Colonic mucosa (tissue), 4 donors: ENCODE measurements at regions not wholly inside any gene's neighbourhood (a gene's known extent, or its start where the extent isn't known, plus 50 kb on each side); places are given as distances from the start of the nearest gene placed in this dataset.

Experiments used
- DNase-seq: peaks from one replicate; pipeline ENCODE4 v3.0.0-alpha.2; 2020
- H3K27ac ChIP-seq: fragments of 200-600 bp; one replicate; pipeline ENCODE4 v1.8.0; 2021
- H3K27me3 ChIP-seq: fragments of 200-600 bp; one replicate; pipeline ENCODE4 v1.8.0; 2021
- H3K36me3 ChIP-seq: fragments of 200-600 bp; one replicate; pipeline ENCODE4 v1.8.0; 2021
- H3K4me1 ChIP-seq: fragments of 200-600 bp; one replicate; pipeline ENCODE4 v1.8.0; 2021; ENCODE audit warnings: mild to moderate bottlenecking
- H3K4me3 ChIP-seq: fragments of 200-600 bp; one replicate; pipeline ENCODE4 v1.8.0; 2021
- H3K9ac ChIP-seq, 2 donors: one replicate each; pipeline ENCODE4 v1.7.0; 2013; ENCODE audit warnings: control low read depth in 2 of 2, low read depth in 2 of 2, low read length in 2 of 2
- H3K9me3 ChIP-seq: fragments of 200-600 bp; one replicate; pipeline ENCODE4 v1.8.0; 2021
- intact Hi-C: fragments of 100-400 bp; cut with DNase I; formaldehyde crosslinking; loops from one replicate; pipeline ENCODE4 v1.14.1; 2022
- TF ChIP-seq, protein P1 (sequence below): fragments of 200-600 bp; IDR thresholded peaks from one replicate; pipeline ENCODE4 v1.8.0; 2022; ENCODE audit warnings: antibody characterized with exemption, mild to moderate bottlenecking
- donor health status: healthy.
- donor health status: DM: no; HTN: no; CAD: no.
- donor health status: DM: no; HTN: no; CAD: no.

DNA sequence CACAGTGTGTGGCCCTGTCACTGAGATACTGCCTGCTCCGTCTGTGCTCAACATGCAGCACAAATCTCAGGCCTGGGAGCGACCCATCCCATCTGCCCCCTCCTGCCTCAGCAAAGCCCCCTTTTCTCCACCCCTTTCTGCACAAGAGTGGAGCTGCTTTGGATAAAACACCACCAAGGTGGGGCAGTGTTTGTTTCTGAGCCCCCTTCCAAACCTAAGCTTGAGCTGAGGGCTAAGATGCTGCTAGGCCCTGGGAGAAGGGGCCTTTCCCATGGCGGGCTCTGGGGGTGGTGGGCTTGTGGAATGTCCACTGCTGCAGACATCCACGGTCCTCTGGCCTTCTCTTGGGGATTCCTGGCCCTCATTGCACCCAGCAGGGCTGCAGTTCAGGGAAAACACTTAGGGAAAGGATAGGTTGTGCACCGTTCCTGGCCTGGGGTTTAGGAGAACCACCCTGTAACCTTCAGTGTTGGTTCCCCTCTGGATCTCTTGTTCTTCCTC is 594.1 kb downstream of the TBC1D22A start:
- Histone ChIP-seq H3K27me3 (no peaks in the 10 kb centered on the region), H3K27ac (no peak overlapping the region), H3K4me3 (no peak overlapping the region), H3K9me3 (no peaks in the 10 kb centered on the region), H3K4me1 (no peaks in the 10 kb centered on the region), H3K36me3 (no peaks in the 10 kb centered on the region), H3K9ac (no peak overlapping the region)
- DNase-seq: no peak
- TF ChIP-seq, protein P1, sequence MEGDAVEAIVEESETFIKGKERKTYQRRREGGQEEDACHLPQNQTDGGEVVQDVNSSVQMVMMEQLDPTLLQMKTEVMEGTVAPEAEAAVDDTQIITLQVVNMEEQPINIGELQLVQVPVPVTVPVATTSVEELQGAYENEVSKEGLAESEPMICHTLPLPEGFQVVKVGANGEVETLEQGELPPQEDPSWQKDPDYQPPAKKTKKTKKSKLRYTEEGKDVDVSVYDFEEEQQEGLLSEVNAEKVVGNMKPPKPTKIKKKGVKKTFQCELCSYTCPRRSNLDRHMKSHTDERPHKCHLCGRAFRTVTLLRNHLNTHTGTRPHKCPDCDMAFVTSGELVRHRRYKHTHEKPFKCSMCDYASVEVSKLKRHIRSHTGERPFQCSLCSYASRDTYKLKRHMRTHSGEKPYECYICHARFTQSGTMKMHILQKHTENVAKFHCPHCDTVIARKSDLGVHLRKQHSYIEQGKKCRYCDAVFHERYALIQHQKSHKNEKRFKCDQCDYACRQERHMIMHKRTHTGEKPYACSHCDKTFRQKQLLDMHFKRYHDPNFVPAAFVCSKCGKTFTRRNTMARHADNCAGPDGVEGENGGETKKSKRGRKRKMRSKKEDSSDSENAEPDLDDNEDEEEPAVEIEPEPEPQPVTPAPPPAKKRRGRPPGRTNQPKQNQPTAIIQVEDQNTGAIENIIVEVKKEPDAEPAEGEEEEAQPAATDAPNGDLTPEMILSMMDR: no peak
- intact Hi-C loops: no loop called here

DNA sequence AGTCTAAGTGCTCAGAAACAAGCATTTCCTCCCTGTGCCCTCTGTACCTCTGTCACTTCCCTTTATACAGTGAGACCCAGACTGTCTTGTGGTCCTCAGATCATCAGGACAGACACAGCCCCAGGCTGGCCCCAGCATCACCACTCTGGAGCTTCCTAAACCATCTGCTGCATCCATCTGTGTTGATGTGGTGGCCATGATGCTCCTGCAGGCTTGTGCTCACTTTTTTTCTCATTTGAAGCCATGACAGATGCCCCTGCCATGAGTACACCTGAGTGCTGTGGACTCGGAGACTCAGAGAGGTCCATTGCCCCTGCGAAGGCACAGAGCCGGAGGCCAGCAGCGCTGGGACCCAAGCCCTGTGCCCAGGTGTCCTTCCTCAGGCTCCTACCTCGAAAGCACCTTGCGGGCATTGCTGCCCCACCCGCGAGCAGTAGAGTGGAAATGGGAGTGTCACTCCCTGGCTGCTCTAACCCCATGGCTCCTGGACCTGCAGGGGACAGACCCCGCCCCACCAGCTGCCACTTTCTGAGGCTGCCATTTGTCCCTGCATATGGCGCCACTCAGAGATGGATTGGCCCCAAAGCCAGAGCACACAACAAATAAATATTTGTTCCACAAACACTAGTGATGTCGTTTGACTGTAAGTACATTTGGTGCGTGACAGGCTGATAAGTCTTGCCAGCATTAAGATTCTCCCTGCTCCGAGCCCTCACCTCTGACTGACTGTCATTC is 593.5 kb downstream of the TBC1D22A start:
- Histone ChIP-seq H3K36me3 (no peaks in the 10 kb centered on the region), H3K9me3 (no peaks in the 10 kb centered on the region), H3K4me1 (no peaks in the 10 kb centered on the region), H3K27ac (no peak overlapping the region), H3K9ac (no peak overlapping the region), H3K4me3 (no peak overlapping the region), H3K27me3 (no peaks in the 10 kb centered on the region)
- no peak for DNase-seq
- TF ChIP-seq, protein P1: no peak
- intact Hi-C loops: no loop called here

DNA sequence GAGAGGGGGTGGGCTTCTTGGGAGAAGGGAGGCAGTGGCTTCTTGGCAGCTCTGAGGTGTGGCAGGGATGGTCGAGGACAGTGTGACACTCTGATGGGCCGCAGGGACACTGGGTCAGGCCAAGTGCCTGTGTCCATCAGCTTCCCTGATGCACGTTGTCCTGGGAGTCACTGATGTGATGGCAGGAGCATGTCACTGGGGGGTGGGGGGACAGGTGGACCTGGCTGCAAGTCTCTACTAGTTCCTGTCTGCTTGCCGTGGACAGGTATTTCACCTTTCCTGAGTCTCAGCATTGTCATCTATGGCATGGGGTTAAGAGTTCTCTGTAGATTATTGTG is 592.9 kb downstream of the TBC1D22A start:
- no peaks in the 10 kb centered on the region for H3K36me3 ChIP-seq
- H3K4me1 ChIP-seq: no peaks in the 10 kb centered on the region
- TF ChIP-seq, protein P1: no peak
- no peak for DNase-seq
- H3K4me3 ChIP-seq: no peak overlapping the region
- intact Hi-C loops: no loop called here
- no peaks in the 10 kb centered on the region for H3K9me3 ChIP-seq
- H3K9ac ChIP-seq: no peak overlapping the region
- no peaks in the 10 kb centered on the region for H3K27me3 ChIP-seq
- H3K27ac ChIP-seq: no peak overlapping the region

DNA sequence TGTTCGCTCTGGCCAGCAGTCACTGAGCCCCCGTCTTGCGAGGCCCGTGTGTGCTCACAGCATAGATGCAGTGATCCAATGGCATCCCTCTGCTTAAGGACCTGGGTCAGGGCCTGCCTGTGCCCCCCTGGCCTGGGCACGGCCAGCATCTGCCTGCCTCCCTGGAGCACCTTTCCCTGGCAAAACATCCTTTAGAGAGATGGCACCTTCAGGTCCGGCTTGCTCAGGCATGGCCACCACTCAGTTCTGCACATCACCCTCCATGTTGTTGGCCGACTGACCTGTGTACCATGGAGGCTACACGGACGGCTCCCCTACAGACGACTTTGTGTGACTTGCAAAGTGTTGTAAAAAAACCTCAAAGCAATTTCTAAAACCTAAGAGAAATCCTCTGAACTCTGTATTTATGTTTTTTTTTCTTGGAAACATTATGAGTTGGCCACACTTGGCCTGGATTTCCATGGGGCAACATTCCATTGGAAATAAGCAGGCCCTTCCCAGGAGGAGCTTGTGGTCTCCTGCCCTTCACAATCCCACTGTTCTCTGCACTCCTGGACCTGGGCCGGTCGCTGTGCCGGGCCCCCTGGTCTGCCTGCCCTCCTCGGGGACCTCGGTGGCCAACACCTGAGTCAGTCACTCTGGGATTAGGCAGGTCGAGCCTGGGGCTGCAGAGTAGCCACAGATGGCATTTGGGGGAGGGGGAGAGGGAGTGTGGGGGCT is 592.4 kb downstream of the TBC1D22A start:
- intact Hi-C loops: no loop called here
- no peak for DNase-seq

DNA sequence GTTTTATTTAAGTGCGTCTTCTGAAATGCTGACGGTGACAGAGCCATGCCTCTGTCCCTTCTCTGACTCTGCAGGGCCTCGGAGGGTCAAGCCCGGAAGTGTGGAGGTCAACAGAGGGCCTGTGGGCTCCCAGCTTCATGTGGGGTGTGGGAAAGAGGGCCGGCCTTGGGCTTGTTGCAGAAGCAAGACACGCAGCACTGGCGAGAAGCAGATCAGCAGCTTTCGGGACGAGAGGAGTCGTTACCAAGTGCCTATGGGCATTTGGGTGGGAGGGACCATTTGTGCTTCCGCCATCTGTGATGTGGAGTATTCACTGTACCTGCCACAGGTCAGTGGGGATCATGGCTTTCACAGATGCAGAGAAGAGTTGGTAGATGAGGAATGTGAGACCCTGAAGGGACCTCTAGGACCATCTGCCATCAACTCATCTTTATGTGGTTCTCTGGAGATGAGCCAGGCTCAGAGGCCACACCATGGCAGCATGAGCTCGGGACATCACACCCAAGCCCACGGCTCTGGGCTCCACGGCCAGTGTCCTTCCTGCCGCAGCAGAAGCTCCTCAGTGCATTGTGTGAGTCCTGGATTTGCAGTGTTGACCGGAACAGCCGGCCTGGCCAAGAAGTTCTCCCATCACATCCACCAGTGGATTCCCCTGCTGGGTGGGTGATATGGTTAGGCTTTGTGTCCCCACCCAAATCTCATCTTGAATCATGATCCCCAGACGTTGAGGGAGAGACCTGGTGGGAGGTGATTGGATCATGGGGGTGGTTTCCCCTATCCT is 590.7 kb downstream of the TBC1D22A start:
- H3K36me3 ChIP-seq: no peaks in the 10 kb centered on the region
- no peak overlapping the region for H3K27ac ChIP-seq
- TF ChIP-seq, protein P1: no peak
- no peak overlapping the region for H3K4me3 ChIP-seq
- no peaks in the 10 kb centered on the region for H3K4me1 ChIP-seq
- no peak overlapping the region for H3K9ac ChIP-seq
- H3K9me3 ChIP-seq: no peaks in the 10 kb centered on the region
- no peaks in the 10 kb centered on the region for H3K27me3 ChIP-seq
- intact Hi-C loops: no loop called here
- no peak for DNase-seq

More for the DNA sequence above, 592.4 kb downstream of the TBC1D22A start:
- Histone ChIP-seq H3K4me1 (no peaks in the 10 kb centered on the region), H3K27ac (no peak overlapping the region), H3K4me3 (no peak overlapping the region), H3K36me3 (no peaks in the 10 kb centered on the region), H3K9me3 (no peaks in the 10 kb centered on the region), H3K9ac (no peak overlapping the region), H3K27me3 (no peaks in the 10 kb centered on the region)
- TF ChIP-seq, protein P1: no peak
